Caco-2 (cell line): ENCODE measurements at regions not wholly inside any gene's neighbourhood (a gene's known extent, or its start where the extent isn't known, plus 50 kb on each side); places are given as distances from the start of the nearest gene placed in this dataset.

Experiments used
- BruUV-seq: library from RNA; stranded (reverse); fragments of 400-500 nt; replicated peaks from 2 replicates; lab custom pipeline; 2021; lab: Mats Ljungman, UMichigan
- CTCF ChIA-PET: fragments of 300-600 bp; sonication (Branson Sonifier 250); formaldehyde crosslinking; loops from one replicate; lab custom pipeline; 2022; ENCODE audit warnings: antibody characterized with exemption; lab: Charles Lee
- POLR2A ChIA-PET: fragments of 300-600 bp; sonication (Branson Sonifier 250); formaldehyde crosslinking; loops from one replicate; lab custom pipeline; 2022; ENCODE audit warnings: antibody characterized with exemption; lab: Charles Lee
- DNase-seq, 2 experiments: peaks; one replicate each; pipeline versions ENCODE4 v3.0.0 to v3.0.0-alpha.2; 2020 to 2022
- H3K27me3 ChIP-seq: replicated peaks from 2 replicates; pipeline ENCODE4 v1.6.0; 2011; ENCODE audit warnings: low read length; ENCODE audit not compliant: control insufficient read depth, insufficient read depth
- H3K36me3 ChIP-seq: 2 replicates; pipeline ENCODE4 v1.5.1; 2011; ENCODE audit warnings: low read length; ENCODE audit not compliant: control insufficient read depth, insufficient read depth
- H3K4me1 ChIP-seq: fragments of 250-450 bp; sonication (Bioruptor Pico); 2 replicates; pipeline ENCODE4 v1.5.1; 2020; ENCODE audit warnings: mild to moderate bottlenecking
- H3K4me3 ChIP-seq: 2 replicates; pipeline ENCODE4 v1.5.1; 2011; ENCODE audit warnings: low read depth, mild to moderate bottlenecking, control low read depth, low read length
- H3K9me3 ChIP-seq: fragments of 250-450 bp; sonication (Bioruptor Pico); 2 replicates; pipeline ENCODE4 v1.5.1; 2020; ENCODE audit warnings: mild to moderate bottlenecking, moderate library complexity
- H3K27ac Mint-ChIP-seq: one replicate; pipeline ENCODE4 v1.8.0; 2022; ENCODE audit warnings: mixed read lengths; ENCODE audit not compliant: unreplicated experiment
- H3K27me3 Mint-ChIP-seq: one replicate; pipeline ENCODE4 v1.8.0; 2022; ENCODE audit warnings: mixed read lengths; ENCODE audit not compliant: insufficient read depth, unreplicated experiment
- H3K36me3 Mint-ChIP-seq: one replicate; pipeline ENCODE4 v1.8.0; 2022; ENCODE audit warnings: mild to moderate bottlenecking, mixed read lengths; ENCODE audit not compliant: insufficient read depth, unreplicated experiment
- H3K4me1 Mint-ChIP-seq: one replicate; pipeline ENCODE4 v1.8.0; 2022; ENCODE audit warnings: low read depth, mixed read lengths; ENCODE audit not compliant: unreplicated experiment
- H3K4me3 Mint-ChIP-seq: one replicate; pipeline ENCODE4 v1.8.0; 2022; ENCODE audit warnings: mild to moderate bottlenecking, moderate library complexity, mixed read lengths; ENCODE audit not compliant: unreplicated experiment
- H3K9me3 Mint-ChIP-seq: one replicate; pipeline ENCODE4 v1.8.0; 2022; ENCODE audit warnings: mixed read lengths; ENCODE audit not compliant: unreplicated experiment
- CTCF ChIP-seq, 2 experiments: fragments of 200-600 bp in 1 of 2; IDR thresholded peaks; 1 replicate in 1 of 2; 2 replicates in 1 of 2; pipeline versions ENCODE4 v1.5.1 to v1.8.0; 2011 to 2022; ENCODE audit warnings: antibody characterized with exemption in 1 of 2, control low read depth in 1 of 2, inconsistent platforms in 1 of 2, low read depth in 1 of 2, low read length in 1 of 2, mild to moderate bottlenecking in 1 of 2, moderate library complexity in 1 of 2; ENCODE audit not compliant: insufficient read depth in 1 of 2, severe bottlenecking in 1 of 2, unreplicated experiment in 1 of 2
- intact Hi-C: fragments of 100-400 bp; cut with micrococcal nuclease; formaldehyde crosslinking; loops from one replicate; pipeline ENCODE4 v1.10.0; 2022; ENCODE audit not compliant: unreplicated experiment

GRCh38 chr14:100421756-100422470 is 98.8 kb downstream of the SLC25A47 start:
- no peaks in the 10 kb centered on the region for H3K27me3 Mint-ChIP-seq
- ChIA-PET CTCF (interaction anchor here (1.0 to 1.7 kb wide), 2 partner anchors 18 to 37 kb away, joined by 3 to 4 read pairs; no protein-coding TSS in a partner anchor), POLR2A (no interaction called here)
- Histone ChIP-seq H3K36me3 (no peaks in the 10 kb centered on the region), H3K4me1 (no peaks in the 10 kb centered on the region), H3K9me3 (no peaks in the 10 kb centered on the region), H3K4me3 (no peak overlapping the region), H3K27me3 (no peaks in the 10 kb centered on the region)
- no peaks in the 10 kb centered on the region for H3K4me1 Mint-ChIP-seq
- no peaks in the 10 kb centered on the region for H3K9me3 Mint-ChIP-seq
- no TSS peak for BruUV-seq
- TF ChIP-seq CTCF (IDR thresholded peaks at IDR 0.05; ENCODE audit: insufficient read depth in 1 of 2, low read depth in 1 of 2, low read length in 1 of 2, severe bottlenecking in 1 of 2, unreplicated experiment in 1 of 2), result no peak
- intact Hi-C loops, result no loop called here
- H3K36me3 Mint-ChIP-seq, result no peaks in the 10 kb centered on the region
- no peak for DNase-seq
- no peak overlapping the region for H3K4me3 Mint-ChIP-seq
- no peak overlapping the region for H3K27ac Mint-ChIP-seq

- Mint-ChIP-seq H3K9me3 (no peaks in the 10 kb centered on the region), H3K36me3 (no peaks in the 10 kb centered on the region), H3K27me3 (no peaks in the 10 kb centered on the region), H3K4me1 (no peaks in the 10 kb centered on the region), H3K4me3 (no peak overlapping the region), H3K27ac (no peak overlapping the region)
- Histone ChIP-seq H3K36me3 (no peaks in the 10 kb centered on the region), H3K4me1 (no peaks in the 10 kb centered on the region), H3K27me3 (no peaks in the 10 kb centered on the region), H3K9me3 (no peaks in the 10 kb centered on the region), H3K4me3 (no peak overlapping the region)
- TF ChIP-seq CTCF (IDR thresholded peaks at IDR 0.05; ENCODE audit: insufficient read depth in 1 of 2, low read depth in 1 of 2, low read length in 1 of 2, severe bottlenecking in 1 of 2, unreplicated experiment in 1 of 2), result no peak
- POLR2A ChIA-PET, result no interaction called here
- CTCF ChIA-PET, result no interaction called here
- no peak for DNase-seq
- BruUV-seq, result no TSS peak
- intact Hi-C loops, result no loop called here
Measured at GRCh38 chr14:100422556-100423316, 99.6 kb downstream of the SLC25A47 start.

- no peak overlapping the region for H3K27ac Mint-ChIP-seq
- no peaks in the 10 kb centered on the region for H3K4me1 Mint-ChIP-seq
- H3K27me3 Mint-ChIP-seq, result no peaks in the 10 kb centered on the region
- H3K4me3 ChIP-seq, result no peak overlapping the region
- H3K27me3 ChIP-seq, result no peaks in the 10 kb centered on the region
- H3K9me3 Mint-ChIP-seq, result no peaks in the 10 kb centered on the region
- H3K36me3 ChIP-seq, result no peaks in the 10 kb centered on the region
- no peaks in the 10 kb centered on the region for H3K36me3 Mint-ChIP-seq
- no peak overlapping the region for H3K4me3 Mint-ChIP-seq
- DNase-seq, result no peak
- POLR2A ChIA-PET, result no interaction called here
- CTCF ChIA-PET, result no interaction called here
- intact Hi-C loops, result no loop called here
- TF ChIP-seq CTCF (IDR thresholded peaks at IDR 0.05; ENCODE audit: insufficient read depth in 1 of 2, low read depth in 1 of 2, low read length in 1 of 2, severe bottlenecking in 1 of 2, unreplicated experiment in 1 of 2), result no peak
- H3K9me3 ChIP-seq, result no peaks in the 10 kb centered on the region
- no TSS peak for BruUV-seq
- no peaks in the 10 kb centered on the region for H3K4me1 ChIP-seq
Measured at GRCh38 chr14:100423317-100424010, 100.3 kb downstream of the SLC25A47 start.
